T47D (cell line): ENCODE measurements at regions not wholly inside any gene's neighbourhood (a gene's known extent, or its start where the extent isn't known, plus 50 kb on each side); places are given as distances from the start of the nearest gene placed in this dataset.
A peak's percentile ranks its signal among the peaks of the same experiment; 100 is the strongest.

Experiments used
- DNase-seq, 2 experiments: peaks; one replicate each; pipeline versions ENCODE4 v3.0.0 to v3.0.0-alpha.2; 2011 to 2012; ENCODE audit warnings: low read depth in 1 of 2, low spot score in 1 of 2
- JUND ChIP-seq: IDR thresholded peaks from 2 replicates; pipeline ENCODE4 v1.6.1; 2012; ENCODE audit warnings: low read depth
- in situ Hi-C: cut with HindIII; loops from 2 replicates; pipeline ENCODE4 v1.10.0; 2016; ENCODE audit warnings: low sequenced_read_pairs, low pct_unique_long_range_greater_than_20kb

DNA sequence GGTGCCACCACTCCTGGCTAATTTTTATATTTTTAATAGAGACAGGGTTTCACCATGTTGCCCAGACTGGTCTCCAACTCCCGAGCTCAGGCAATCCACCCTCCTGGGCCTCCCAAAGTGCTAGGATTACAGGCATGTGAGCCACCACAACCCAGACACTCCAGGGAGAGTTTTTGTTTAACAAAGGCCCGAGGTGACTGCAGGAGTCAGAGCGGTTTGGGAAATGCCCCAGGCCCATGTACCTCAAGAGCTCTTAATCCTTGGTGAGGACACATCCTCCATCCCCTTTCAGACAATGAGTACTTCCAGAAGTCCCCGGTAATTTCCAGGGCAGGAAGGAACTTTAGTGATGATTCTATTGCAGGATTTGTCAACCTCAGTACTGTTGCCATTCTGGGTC is 176.0 kb downstream of the ESRRB start:
- TF ChIP-seq JUND = no peak
- no peak for DNase-seq
- in situ Hi-C loops = no loop called here

- TF ChIP-seq JUND = no peak
- in situ Hi-C loops = no loop called here
- DNase-seq = peak in 1 of 2 experiments; percentile 22
Measured at GRCh38 chr14:76564471-76565422, 188.8 kb downstream of the ESRRB start.

DNA sequence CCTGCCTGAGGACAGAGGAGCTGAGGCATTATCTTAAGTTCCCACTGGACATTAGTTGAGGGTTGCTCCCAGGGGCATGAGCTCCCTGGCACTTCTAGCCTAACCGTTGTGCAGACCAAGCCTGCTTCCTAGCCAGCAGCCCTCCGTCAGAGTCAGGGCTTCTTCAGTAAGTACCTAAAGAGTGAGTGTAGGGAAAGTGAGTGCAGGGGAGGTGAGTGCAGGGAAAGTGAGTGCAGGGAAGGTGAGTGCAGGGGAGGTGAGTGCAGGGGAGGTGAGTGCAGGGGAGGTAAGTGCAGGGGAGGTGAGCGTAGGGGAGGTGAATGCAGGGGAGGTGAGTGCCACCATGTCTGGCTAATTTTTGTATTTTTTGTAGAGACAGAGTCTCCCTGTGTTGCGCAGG is 190.5 kb downstream of the ESRRB start:
- in situ Hi-C loops = no loop called here
- DNase-seq = no peak
- no peak for TF ChIP-seq JUND

DNA sequence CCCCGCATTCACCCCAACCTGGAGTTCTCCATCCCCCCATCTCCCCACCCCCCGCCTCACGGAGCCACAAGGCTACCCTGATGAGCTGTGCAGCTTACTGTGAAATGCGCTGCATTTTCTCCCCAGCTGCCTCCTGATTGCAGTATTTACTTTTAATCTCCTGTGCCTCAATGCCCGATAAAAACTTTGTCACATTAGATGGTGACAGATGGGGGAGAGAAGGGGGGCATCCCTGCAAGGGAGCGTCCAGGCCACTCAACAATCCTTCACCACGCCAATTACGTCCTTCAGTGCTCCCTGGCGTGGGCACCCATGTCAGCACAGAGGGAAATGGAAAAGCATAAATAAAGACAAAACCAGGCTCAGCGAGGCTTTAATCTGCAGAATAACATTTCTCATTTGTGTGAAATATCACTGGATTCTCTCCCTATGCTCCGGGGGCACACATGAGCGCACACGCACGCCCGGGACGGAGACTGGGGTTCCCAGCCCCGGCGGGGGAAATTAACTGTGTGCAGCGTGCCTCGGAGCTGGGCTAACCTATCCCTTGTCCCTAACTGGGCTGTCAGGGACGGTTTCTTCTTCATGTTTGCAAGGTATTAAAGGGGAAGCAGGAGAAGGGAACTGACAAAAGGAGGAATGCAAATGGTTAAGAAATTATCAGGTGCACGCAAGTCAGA is 186.7 kb upstream of the VASH1 start:
- in situ Hi-C loops = no loop called here
- DNase-seq = no peak
- no peak for TF ChIP-seq JUND

DNA sequence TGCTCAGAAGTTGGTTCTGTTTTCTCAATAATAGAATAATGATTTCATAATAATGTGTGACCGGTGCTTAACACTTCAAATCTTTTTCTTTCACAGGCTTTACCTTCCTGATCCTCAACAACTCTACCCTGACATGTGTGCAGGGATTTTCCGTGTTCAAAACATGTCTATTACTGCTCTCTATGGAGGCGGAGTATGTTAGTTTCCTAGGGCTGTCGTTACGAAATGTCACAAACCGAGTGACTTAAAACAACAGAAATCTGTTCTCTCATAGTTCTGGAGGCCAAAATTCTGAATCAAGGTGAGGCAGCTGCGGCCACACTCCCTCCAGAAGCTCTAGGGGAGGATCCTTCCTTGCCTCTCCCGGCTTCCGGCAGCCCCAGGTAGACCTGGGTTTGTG is 186.2 kb upstream of the VASH1 start:
- no peak for TF ChIP-seq JUND
- in situ Hi-C loops = no loop called here
- no peak for DNase-seq

- in situ Hi-C loops = no loop called here
- no peak for TF ChIP-seq JUND
- peak in 1 of 2 experiments; percentile 13 for DNase-seq
Measured at GRCh38 chr14:76576047-76576741, 185.1 kb upstream of the VASH1 start.

- in situ Hi-C loops = no loop called here
- TF ChIP-seq JUND = no peak
- DNase-seq = no peak
Measured at GRCh38 chr14:76577090-76577489, 184.2 kb upstream of the VASH1 start.

DNA sequence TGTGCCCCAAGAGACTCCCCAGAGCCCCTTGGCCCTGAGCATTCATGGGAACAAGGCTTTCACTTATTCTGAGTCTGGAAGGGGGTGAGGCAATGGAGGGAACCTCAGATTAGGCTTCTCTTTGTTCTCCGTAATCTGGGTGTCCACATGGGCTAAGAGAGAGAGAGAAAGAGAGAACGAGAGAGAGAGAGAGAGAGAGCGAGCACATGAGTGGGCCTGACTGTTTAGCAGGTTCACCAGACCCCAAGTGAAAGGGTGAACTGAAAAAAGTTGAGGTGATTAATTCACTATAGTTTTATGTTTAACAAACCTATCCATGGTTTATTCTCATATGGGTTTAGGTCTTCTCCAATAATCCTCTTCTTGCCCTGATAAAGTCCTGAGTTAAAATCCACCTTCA is 183.4 kb upstream of the VASH1 start:
- TF ChIP-seq JUND = no peak
- in situ Hi-C loops = no loop called here
- DNase-seq = no peak

DNA sequence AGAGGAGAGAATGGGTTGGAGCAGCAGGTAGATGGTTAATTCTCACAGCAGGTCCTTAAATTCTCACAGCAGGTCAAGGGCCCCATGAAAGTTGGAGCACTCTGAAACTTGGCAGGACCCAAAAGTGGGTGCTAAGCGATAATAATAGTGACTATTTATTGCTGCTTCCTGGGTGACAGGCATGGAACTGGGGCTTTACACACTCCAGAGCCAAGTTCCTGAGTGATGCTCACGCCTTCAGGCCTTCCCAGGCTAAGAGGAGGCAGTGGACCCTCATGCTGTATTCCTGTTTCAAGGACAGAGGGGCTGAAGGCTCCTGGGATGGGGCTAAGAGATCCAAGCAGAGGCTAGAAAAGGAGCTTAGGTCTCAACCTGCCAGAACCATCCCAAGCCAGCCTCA is 180.9 kb upstream of the VASH1 start:
- no peak for TF ChIP-seq JUND
- in situ Hi-C loops = no loop called here
- no peak for DNase-seq

DNA sequence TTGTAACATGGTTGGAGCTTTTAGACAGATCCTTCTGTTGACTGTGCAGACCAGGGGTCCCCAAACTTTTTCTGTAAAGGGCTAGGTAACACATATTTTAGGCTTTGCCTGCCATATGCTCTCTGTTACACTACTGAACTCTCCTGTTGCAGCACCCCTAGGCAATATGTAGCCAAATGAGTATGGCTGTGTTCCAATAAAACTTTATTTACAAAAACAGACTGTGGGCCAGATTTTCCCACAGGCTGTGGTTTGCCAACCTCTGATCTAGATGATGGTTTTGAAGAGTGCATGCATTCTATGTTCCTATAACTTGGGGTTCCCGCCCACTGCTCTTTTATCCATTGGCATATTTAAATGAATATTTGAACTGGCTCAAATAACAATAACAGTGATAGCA is 180.3 kb upstream of the VASH1 start:
- DNase-seq = no peak
- in situ Hi-C loops = no loop called here
- no peak for TF ChIP-seq JUND

- DNase-seq = no peak
- in situ Hi-C loops = no loop called here
- no peak for TF ChIP-seq JUND
Measured at GRCh38 chr14:76581592-76581991, 179.7 kb upstream of the VASH1 start.

DNA sequence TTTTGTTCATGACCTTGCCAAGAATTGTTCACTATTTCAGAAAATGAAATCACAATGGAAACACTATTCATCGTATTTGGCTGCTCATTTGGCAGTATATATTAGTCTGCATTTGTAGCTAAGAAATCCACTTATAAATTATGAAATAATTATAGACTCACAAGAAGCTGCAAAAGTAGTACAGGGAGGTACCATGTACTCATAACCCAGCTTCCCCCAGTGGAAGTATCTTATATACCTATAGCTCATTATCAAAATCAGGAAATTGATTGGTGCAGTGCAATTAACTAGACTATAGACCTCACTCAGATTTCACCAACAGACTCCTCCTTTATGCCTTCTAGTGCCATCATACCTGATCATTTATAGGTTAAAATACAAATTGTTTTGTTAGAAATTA is 178.8 kb upstream of the VASH1 start:
- TF ChIP-seq JUND = no peak
- no peak for DNase-seq
- in situ Hi-C loops = no loop called here

- no peak for DNase-seq
- TF ChIP-seq JUND = no peak
- in situ Hi-C loops = no loop called here
Measured at GRCh38 chr14:76583174-76583573, 178.1 kb upstream of the VASH1 start.
